Calu3 (cell line): ENCODE measurements at regions not wholly inside any gene's neighbourhood (a gene's known extent, or its start where the extent isn't known, plus 50 kb on each side); places are given as distances from the start of the nearest gene placed in this dataset.

ENCODE experiments used
- BruUV-seq: library from RNA; stranded (reverse); fragments of 400-500 nt; replicated peaks from 2 replicates; lab custom pipeline; 2021; lab: Mats Ljungman, UMichigan
- CTCF ChIA-PET: fragments of 300-600 bp; sonication (Branson Sonifier 250); formaldehyde crosslinking; loops from one replicate; lab custom pipeline; 2022; ENCODE audit warnings: antibody characterized with exemption; lab: Charles Lee
- DNase-seq: peaks from one replicate; pipeline ENCODE4 v3.0.0; 2022
- H3K27ac Mint-ChIP-seq: one replicate; pipeline ENCODE4 v1.8.0; 2022; ENCODE audit warnings: mixed read lengths; ENCODE audit not compliant: unreplicated experiment
- H3K27me3 Mint-ChIP-seq: one replicate; pipeline ENCODE4 v1.8.0; 2022; ENCODE audit warnings: mixed read lengths; ENCODE audit not compliant: unreplicated experiment
- H3K36me3 Mint-ChIP-seq: one replicate; pipeline ENCODE4 v1.8.0; 2022; ENCODE audit warnings: mild to moderate bottlenecking, moderate library complexity, mixed read lengths; ENCODE audit not compliant: insufficient read depth, unreplicated experiment
- H3K4me1 Mint-ChIP-seq: one replicate; pipeline ENCODE4 v1.8.0; 2022; ENCODE audit warnings: mild to moderate bottlenecking, low read depth, mixed read lengths; ENCODE audit not compliant: unreplicated experiment
- H3K4me3 Mint-ChIP-seq: one replicate; pipeline ENCODE4 v1.8.0; 2022; ENCODE audit warnings: mild to moderate bottlenecking, low read depth, moderate library complexity, mixed read lengths; ENCODE audit not compliant: unreplicated experiment
- H3K9me3 Mint-ChIP-seq: one replicate; pipeline ENCODE4 v1.8.0; 2022; ENCODE audit warnings: low read depth, mixed read lengths; ENCODE audit not compliant: unreplicated experiment
- CTCF ChIP-seq: fragments of 200-600 bp; IDR thresholded peaks from one replicate; pipeline ENCODE4 v1.8.0; 2022; ENCODE audit warnings: antibody characterized with exemption; ENCODE audit not compliant: unreplicated experiment
- intact Hi-C: fragments of 100-400 bp; cut with micrococcal nuclease; formaldehyde crosslinking; loops from one replicate; pipeline ENCODE4 v1.10.0; 2022; ENCODE audit not compliant: unreplicated experiment

- CTCF ChIA-PET = no interaction called here
- Mint-ChIP-seq H3K36me3 (no peaks in the 10 kb centered on the region), H3K9me3 (peaks cover 8% of the 10 kb centered on the region), H3K4me1 (peaks cover 10% of the 10 kb centered on the region), H3K27me3 (peaks cover 47% of the 10 kb centered on the region), H3K4me3 (no peak overlapping the region), H3K27ac (no peak overlapping the region)
- BruUV-seq = no TSS peak
- intact Hi-C loops = no loop called here
- no peak for DNase-seq
- no peak for TF ChIP-seq CTCF
Observed at GRCh38 chr2:121004950-121005349, 269.3 kb downstream of the GLI2 start.

- TF ChIP-seq CTCF = no peak
- intact Hi-C loops = no loop called here
- peaks cover 42% of the 10 kb centered on the region for H3K27me3 Mint-ChIP-seq
- H3K9me3 Mint-ChIP-seq = peaks cover 8% of the 10 kb centered on the region
- no peak overlapping the region for H3K4me3 Mint-ChIP-seq
- DNase-seq = no peak
- CTCF ChIA-PET = interaction anchor here (0.7 kb wide), 1 partner anchor 15 kb away, joined by 3 read pairs; no protein-coding TSS in a partner anchor
- H3K27ac Mint-ChIP-seq = no peak overlapping the region
- no TSS peak for BruUV-seq
- H3K36me3 Mint-ChIP-seq = no peaks in the 10 kb centered on the region
- H3K4me1 Mint-ChIP-seq = peaks cover 10% of the 10 kb centered on the region
Observed at GRCh38 chr2:121005453-121005852, 269.8 kb downstream of the GLI2 start.

GRCh38 chr2:121006743-121007489 is 271.2 kb downstream of the GLI2 start:
- Mint-ChIP-seq H3K4me3 (no peak overlapping the region), H3K4me1 (peaks cover 10% of the 10 kb centered on the region), H3K27me3 (peaks cover 28% of the 10 kb centered on the region), H3K27ac (no peak overlapping the region), H3K9me3 (peaks cover 13% of the 10 kb centered on the region), H3K36me3 (no peaks in the 10 kb centered on the region)
- no peak for TF ChIP-seq CTCF
- no TSS peak for BruUV-seq
- CTCF ChIA-PET = interaction anchor here (0.7 kb wide), 1 partner anchor 252 kb away, joined by 3 read pairs; no protein-coding TSS in a partner anchor
- intact Hi-C loops = no loop called here
- no peak for DNase-seq

- Mint-ChIP-seq H3K4me1 (peaks cover 10% of the 10 kb centered on the region), H3K27ac (no peak overlapping the region), H3K9me3 (peaks cover 13% of the 10 kb centered on the region), H3K27me3 (peaks cover 27% of the 10 kb centered on the region), H3K4me3 (no peak overlapping the region), H3K36me3 (no peaks in the 10 kb centered on the region)
- no peak for DNase-seq
- CTCF ChIA-PET = no interaction called here
- BruUV-seq = no TSS peak
- no peak for TF ChIP-seq CTCF
- intact Hi-C loops = no loop called here
Observed at GRCh38 chr2:121007490-121007853, 271.8 kb downstream of the GLI2 start.
